HEK293 (cell line): ENCODE measurements at regions not wholly inside any gene's neighbourhood (a gene's known extent, or its start where the extent isn't known, plus 50 kb on each side); places are given as distances from the start of the nearest gene placed in this dataset.

ENCODE experiments used
- CTCF ChIA-PET: fragments of 350-600 bp; formaldehyde crosslinking; extraction: SDS; loops from one replicate; lab custom pipeline; 2021; ENCODE audit warnings: antibody characterized with exemption; lab: Yijun Ruan, JAX
- POLR2A ChIA-PET: fragments of 300-600 bp; formaldehyde crosslinking; extraction: SDS; loops from one replicate; lab custom pipeline; 2020; ENCODE audit warnings: antibody characterized with exemption, inconsistent platforms; lab: Yijun Ruan, JAX
- H3K27ac ChIP-seq: fragments of 200-500 bp; sonication (Bioruptor generic); 2 replicates; pipeline ENCODE4 v1.5.1; 2014; ENCODE audit warnings: low read depth, low read length, control low read depth, inconsistent platforms; ENCODE audit errors: extremely low read depth
- H3K36me3 ChIP-seq, 2 experiments: fragments of 200-500 bp in 1 of 2; sonication (Bioruptor generic) in 1 of 2; 1 replicate in 1 of 2; 2 replicates in 1 of 2; pipeline ENCODE4 v1.5.1; 2014 to 2017; ENCODE audit warnings: inconsistent platforms in 2 of 2, low read length in 2 of 2; ENCODE audit not compliant: control insufficient read depth in 2 of 2, insufficient read depth in 1 of 2
- H3K4me1 ChIP-seq: fragments of 200-500 bp; sonication (Bioruptor generic); 2 replicates; pipeline ENCODE4 v1.5.1; 2014; ENCODE audit warnings: mild to moderate bottlenecking, low read length, inconsistent platforms; ENCODE audit not compliant: control insufficient read depth, insufficient read depth
- H3K4me3 ChIP-seq: 2 replicates; pipeline ENCODE4 v1.5.1; 2011; ENCODE audit warnings: low read depth, mild to moderate bottlenecking, control low read depth, low read length, moderate library complexity
- H3K9me3 ChIP-seq: fragments of 200-500 bp; sonication (Bioruptor generic); 2 replicates; pipeline ENCODE4 v1.5.1; 2014; ENCODE audit warnings: low read depth, low read length, inconsistent platforms; ENCODE audit not compliant: control insufficient read depth, insufficient read depth
- BCL6B ChIP-seq: fragments of 450-650 bp; formaldehyde crosslinking; IDR thresholded peaks from 2 replicates; pipeline ENCODE4 v1.5.1; 2017; ENCODE audit warnings: missing biosample characterization, missing genetic modification characterization
- ELK4 ChIP-seq: IDR thresholded peaks from 2 replicates; pipeline ENCODE4 v1.6.1; 2011; ENCODE audit warnings: mild to moderate bottlenecking, low read depth, low read length, borderline replicate concordance
- HIC1 ChIP-seq: fragments of 450-650 bp; formaldehyde crosslinking; IDR thresholded peaks from 2 replicates; pipeline ENCODE4 v1.5.1; 2016; ENCODE audit warnings: missing biosample characterization, missing genetic modification characterization
- KLF10 ChIP-seq: fragments of 450-650 bp; IDR thresholded peaks from 2 replicates; pipeline ENCODE4 v1.5.1; 2018; ENCODE audit warnings: missing biosample characterization, mild to moderate bottlenecking, missing genetic modification characterization
- KLF9 ChIP-seq: fragments of 450-650 bp; formaldehyde crosslinking; IDR thresholded peaks from 2 replicates; pipeline ENCODE4 v1.5.1; 2016; ENCODE audit warnings: missing biosample characterization, missing genetic modification characterization, low read depth
- MZF1 ChIP-seq: fragments of 450-650 bp; formaldehyde crosslinking; IDR thresholded peaks from 2 replicates; pipeline ENCODE4 v1.5.1; 2017; ENCODE audit warnings: missing biosample characterization, missing genetic modification characterization, borderline replicate concordance
- PATZ1 ChIP-seq: fragments of 450-650 bp; formaldehyde crosslinking; IDR thresholded peaks from 2 replicates; pipeline ENCODE4 v1.5.1; 2016; ENCODE audit warnings: missing biosample characterization, missing genetic modification characterization
- PRDM4 ChIP-seq: fragments of 450-650 bp; formaldehyde crosslinking; IDR thresholded peaks from 2 replicates; pipeline ENCODE4 v1.5.1; 2017; ENCODE audit warnings: missing biosample characterization, missing genetic modification characterization
- TRIM28 ChIP-seq: IDR thresholded peaks from 2 replicates; pipeline ENCODE4 v1.6.1; 2011; ENCODE audit warnings: low read length, control low read depth, borderline replicate concordance
- ZEB2 ChIP-seq: fragments of 450-650 bp; formaldehyde crosslinking; IDR thresholded peaks from 2 replicates; pipeline ENCODE4 v1.5.1; 2016; ENCODE audit warnings: missing biosample characterization, missing genetic modification characterization
- ZFP3 ChIP-seq: fragments of 450-650 bp; formaldehyde crosslinking; IDR thresholded peaks from 2 replicates; pipeline ENCODE4 v1.5.1; 2016; ENCODE audit warnings: low read depth, missing biosample characterization, missing genetic modification characterization
- ZNF133 ChIP-seq: fragments of 450-650 bp; formaldehyde crosslinking; IDR thresholded peaks from 2 replicates; pipeline ENCODE4 v1.5.1; 2016; ENCODE audit warnings: missing biosample characterization, missing genetic modification characterization
- ZNF211 ChIP-seq: fragments of 450-650 bp; formaldehyde crosslinking; IDR thresholded peaks from 2 replicates; pipeline ENCODE4 v1.5.1; 2016; ENCODE audit warnings: low read depth, missing biosample characterization, missing genetic modification characterization
- ZNF335 ChIP-seq: fragments of 450-650 bp; formaldehyde crosslinking; conservative IDR thresholded peaks from 2 replicates; pipeline ENCODE4 v1.5.1; 2016; ENCODE audit warnings: missing biosample characterization, missing genetic modification characterization
- ZNF394 ChIP-seq: fragments of 450-650 bp; formaldehyde crosslinking; IDR thresholded peaks from 2 replicates; pipeline ENCODE4 v1.5.1; 2016; ENCODE audit warnings: missing biosample characterization, missing genetic modification characterization, mild to moderate bottlenecking, moderate library complexity, borderline replicate concordance
- ZNF558 ChIP-seq: fragments of 450-650 bp; formaldehyde crosslinking; IDR thresholded peaks from 2 replicates; pipeline ENCODE4 v1.5.1; 2016; ENCODE audit warnings: missing biosample characterization, missing genetic modification characterization
- ZNF560 ChIP-seq: fragments of 450-650 bp; formaldehyde crosslinking; IDR thresholded peaks from 2 replicates; pipeline ENCODE4 v1.5.1; 2017; ENCODE audit warnings: missing biosample characterization, missing genetic modification characterization, borderline replicate concordance
- ZNF776 ChIP-seq: fragments of 450-650 bp; formaldehyde crosslinking; IDR thresholded peaks from 2 replicates; pipeline ENCODE4 v1.5.0; 2017; ENCODE audit warnings: missing biosample characterization, missing genetic modification characterization, borderline replicate concordance
- ZNF792 ChIP-seq: fragments of 450-650 bp; formaldehyde crosslinking; IDR thresholded peaks from 2 replicates; pipeline ENCODE4 v1.5.1; 2016; ENCODE audit warnings: missing biosample characterization, missing genetic modification characterization
- ZNF830 ChIP-seq: fragments of 450-650 bp; IDR thresholded peaks from 2 replicates; pipeline ENCODE4 v1.5.0; 2018; ENCODE audit warnings: missing biosample characterization, missing genetic modification characterization, low read depth, mild to moderate bottlenecking, moderate library complexity

GRCh38 chr9:16343249-16344237 lies 526.9 kb downstream of the BNC2 start:
- Histone ChIP-seq H3K4me3 (no peak overlapping the region), H3K36me3 (no peaks in the 10 kb centered on the region), H3K9me3 (no peaks in the 10 kb centered on the region), H3K27ac (peak overlapping the region; percentile 24; the same call in 1 of the 2 replicates), H3K4me1 (peaks cover 7% of the 10 kb centered on the region; the same call in 1 of the 2 replicates)
- CTCF ChIA-PET: no interaction called here
- no peak for TF ChIP-seq KLF10 (tag by site-specific recombination)
- TF ChIP-seq KLF9 (tag by site-specific recombination): no peak
- peak; percentile 86 for TF ChIP-seq BCL6B (tag by site-specific recombination)
- TF ChIP-seq PRDM4 (tag by site-specific recombination): no peak
- no peak for TF ChIP-seq ZNF776 (tag by site-specific recombination)
- no peak for TF ChIP-seq ZEB2 (tag by site-specific recombination)
- TF ChIP-seq HIC1 (tag by site-specific recombination): no peak
- 0 out of 2 replicates have a peak, but pooled peaks have one; percentile 8 for TF ChIP-seq TRIM28
- no peak for TF ChIP-seq ZNF133 (tag by site-specific recombination)
- POLR2A ChIA-PET: no interaction called here

- TF ChIP-seq ZNF211 (tag by site-specific recombination): no peak
- no peak for TF ChIP-seq ZNF394 (tag by site-specific recombination)
- TF ChIP-seq ZNF560 (tag by site-specific recombination): no peak
- TF ChIP-seq KLF10 (tag by site-specific recombination): no peak
- no peak for TF ChIP-seq PATZ1 (tag by site-specific recombination)
- no peak for TF ChIP-seq ZNF830 (tag by site-specific recombination)
- TF ChIP-seq ZNF558: no peak
- no peak for TF ChIP-seq ELK4
- no peak for TF ChIP-seq ZNF335
- TF ChIP-seq ZNF792 (tag by site-specific recombination): no peak
- TF ChIP-seq ZFP3 (tag by site-specific recombination): no peak
- TF ChIP-seq MZF1 (tag by site-specific recombination): no peak
- Histone ChIP-seq H3K36me3 (no peaks in the 10 kb centered on the region), H3K27ac (no peak overlapping the region), H3K4me3 (no peak overlapping the region), H3K9me3 (no peaks in the 10 kb centered on the region), H3K4me1 (peaks cover 7% of the 10 kb centered on the region; the same call in 1 of the 2 replicates)
- ChIA-PET POLR2A (interaction anchor here (0.7 kb wide), 1 partner anchor 367 kb away, joined by 6 read pairs; no protein-coding TSS in a partner anchor), CTCF (interaction anchor here (0.5 kb wide), 1 partner anchor 77 kb away, joined by 3 read pairs; no protein-coding TSS in a partner anchor)
Measured at GRCh38 chr9:16344343-16344742, 526.1 kb downstream of the BNC2 start.
